HG02884 (cell line): ENCODE measurements at regions not wholly inside any gene's neighbourhood (a gene's known extent, or its start where the extent isn't known, plus 50 kb on each side); places are given as distances from the start of the nearest gene placed in this dataset.
"Not testable (repeated sequence)": the region's sequence is repeated elsewhere in the genome, so short reads cannot be mapped to it uniquely, and the experiment has no call there.

Experiments
- ATAC-seq: cut with Tn5 transposase; IDR thresholded peaks from one replicate; pipeline ENCODE4 v1.9.1; 2021; ENCODE audit warnings: mild to moderate bottlenecking, moderate library complexity; ENCODE audit not compliant: unreplicated experiment

DNA sequence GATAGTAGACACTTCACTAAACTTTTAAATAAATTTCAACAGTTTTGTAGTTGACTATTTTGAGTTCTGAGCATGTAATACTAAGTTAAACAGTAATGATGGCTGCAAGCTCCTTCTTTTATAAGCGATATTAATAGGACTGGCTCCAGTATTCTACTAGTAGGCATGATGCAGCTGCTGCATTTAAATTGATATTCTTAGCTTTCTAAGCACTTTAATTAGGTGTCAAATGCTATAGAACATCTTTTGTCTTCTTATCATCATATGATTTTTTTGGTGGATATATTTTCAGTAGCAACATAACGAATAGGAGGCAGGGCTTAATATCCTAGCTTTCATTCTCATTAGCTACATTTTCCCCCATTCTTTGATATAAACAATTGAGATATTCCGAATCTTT is 141.1 kb downstream of the FBXO4 start:
- no peak for ATAC-seq

GRCh38 chr5:42074353-42074752 is 149.3 kb downstream of the FBXO4 start:
- ATAC-seq = no peak

DNA sequence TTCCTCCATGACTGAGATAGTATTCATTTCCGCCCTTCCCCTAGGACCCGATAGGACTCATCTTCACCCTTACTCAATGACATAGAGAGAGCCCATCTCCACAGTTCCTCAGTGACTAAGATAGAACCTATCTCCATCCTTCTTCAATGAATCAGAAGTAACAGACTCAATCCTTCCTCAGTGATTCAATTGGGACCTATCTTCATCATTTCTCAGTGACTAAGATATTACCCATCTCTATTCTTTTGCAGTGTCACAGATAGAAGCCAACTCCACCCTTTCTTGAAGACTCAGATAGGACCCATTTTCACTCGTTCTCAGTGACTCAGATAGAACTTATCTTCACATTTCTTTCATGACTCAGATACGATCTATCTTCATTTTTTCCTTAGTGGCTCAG is 164.6 kb downstream of the FBXO4 start:
- no peak for ATAC-seq

- ATAC-seq = no peak
Observed at GRCh38 chr5:42090162-42090561, 165.1 kb downstream of the FBXO4 start.

- not testable (repeated sequence) for ATAC-seq
Observed at GRCh38 chr5:42099846-42100245, 174.8 kb downstream of the FBXO4 start.

GRCh38 chr5:42108468-42108867 is 183.4 kb downstream of the FBXO4 start:
- no peak for ATAC-seq

DNA sequence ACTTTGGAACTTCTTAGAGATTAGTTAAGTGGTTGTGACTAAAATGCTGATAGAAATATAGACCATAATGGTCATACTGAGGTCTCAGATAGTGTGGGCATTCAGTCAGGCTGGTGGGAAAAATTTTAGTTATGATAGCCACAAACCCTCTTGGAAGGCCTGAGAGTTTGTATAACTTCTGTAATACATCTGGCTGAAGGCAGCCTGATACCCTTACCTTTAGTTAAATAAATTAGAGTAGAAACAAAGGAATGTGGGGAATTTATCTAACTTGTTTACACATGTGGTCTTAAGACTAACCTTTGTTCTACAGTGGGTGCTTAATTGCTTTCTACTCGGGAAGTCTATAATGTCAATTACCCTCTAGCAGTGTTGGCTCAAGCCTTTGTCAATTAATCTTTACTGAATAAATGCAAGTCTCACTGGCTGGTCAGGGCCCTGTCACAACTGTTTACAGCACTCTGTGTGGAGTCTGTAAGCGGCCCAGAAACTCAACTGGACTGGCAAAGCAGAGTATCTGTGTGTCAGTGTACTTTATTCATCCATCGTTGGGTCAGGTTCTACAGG is 184.0 kb downstream of the FBXO4 start:
- no peak for ATAC-seq

GRCh38 chr5:42115721-42116120 is 190.6 kb downstream of the FBXO4 start:
- not testable (repeated sequence) for ATAC-seq

GRCh38 chr5:42120070-42120469 is 195.0 kb downstream of the FBXO4 start:
- ATAC-seq = no peak

- no peak for ATAC-seq
Observed at GRCh38 chr5:42121401-42121800, 196.3 kb downstream of the FBXO4 start.

GRCh38 chr5:42131081-42131480 is 206.0 kb downstream of the FBXO4 start:
- no peak for ATAC-seq

DNA sequence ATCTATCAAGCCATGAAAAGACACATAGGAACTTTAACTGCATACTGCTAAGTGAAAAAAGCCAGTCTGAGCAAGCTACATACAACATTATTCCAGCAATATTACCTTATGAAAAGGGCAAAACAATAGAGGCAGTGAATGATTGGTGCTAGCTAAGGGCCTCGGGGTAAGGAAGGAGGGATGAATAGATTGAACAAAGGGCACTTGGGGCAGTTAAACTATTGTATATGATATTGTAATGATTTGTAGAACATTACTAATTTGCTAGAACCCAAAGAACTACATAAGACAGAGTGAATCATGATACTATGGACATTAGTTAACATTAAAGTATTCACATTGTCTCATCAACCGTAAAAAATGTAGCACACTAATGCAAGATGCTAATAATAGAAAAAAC is 218.3 kb downstream of the FBXO4 start:
- ATAC-seq = no peak

DNA sequence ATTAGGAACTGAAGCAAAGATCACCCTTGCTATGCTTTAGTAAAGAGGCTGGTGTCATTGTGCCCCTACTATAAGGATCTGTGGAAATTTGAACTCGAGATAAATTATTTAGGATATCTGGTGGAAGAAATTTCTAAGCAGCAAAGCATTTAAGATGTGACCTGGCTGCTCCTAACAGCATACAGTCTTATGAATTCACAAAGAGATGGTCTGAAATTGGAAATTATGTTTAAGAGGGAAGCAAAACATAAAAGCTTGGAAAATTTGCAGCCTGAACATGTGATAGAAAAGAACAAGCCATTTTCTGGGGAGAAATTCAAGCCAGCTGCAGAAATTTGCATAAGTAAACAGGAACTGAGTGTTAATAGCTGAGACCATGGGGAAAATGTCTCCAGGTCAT is 223.7 kb downstream of the FBXO4 start:
- ATAC-seq = no peak

GRCh38 chr5:42157215-42157614 is 232.1 kb downstream of the FBXO4 start:
- no peak for ATAC-seq

DNA sequence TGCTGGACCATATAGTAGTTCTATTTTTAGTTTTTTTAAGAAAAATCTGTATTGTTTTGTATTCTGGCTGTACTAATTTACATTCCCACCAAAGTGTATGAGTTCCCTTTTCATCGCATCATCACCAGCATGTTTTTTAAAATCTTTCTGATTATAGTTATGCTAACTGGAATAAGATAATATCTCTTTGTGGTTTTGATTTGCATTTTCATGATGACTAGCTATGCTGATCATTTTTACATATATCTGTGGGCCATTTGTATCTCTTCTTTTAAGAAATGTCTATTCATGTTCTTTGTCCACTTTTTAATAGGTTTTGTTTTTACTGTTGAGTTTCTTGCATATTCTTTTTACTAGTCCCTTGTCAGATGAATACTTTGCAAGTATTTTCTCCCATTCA is 238.0 kb downstream of the FBXO4 start:
- ATAC-seq = no peak

DNA sequence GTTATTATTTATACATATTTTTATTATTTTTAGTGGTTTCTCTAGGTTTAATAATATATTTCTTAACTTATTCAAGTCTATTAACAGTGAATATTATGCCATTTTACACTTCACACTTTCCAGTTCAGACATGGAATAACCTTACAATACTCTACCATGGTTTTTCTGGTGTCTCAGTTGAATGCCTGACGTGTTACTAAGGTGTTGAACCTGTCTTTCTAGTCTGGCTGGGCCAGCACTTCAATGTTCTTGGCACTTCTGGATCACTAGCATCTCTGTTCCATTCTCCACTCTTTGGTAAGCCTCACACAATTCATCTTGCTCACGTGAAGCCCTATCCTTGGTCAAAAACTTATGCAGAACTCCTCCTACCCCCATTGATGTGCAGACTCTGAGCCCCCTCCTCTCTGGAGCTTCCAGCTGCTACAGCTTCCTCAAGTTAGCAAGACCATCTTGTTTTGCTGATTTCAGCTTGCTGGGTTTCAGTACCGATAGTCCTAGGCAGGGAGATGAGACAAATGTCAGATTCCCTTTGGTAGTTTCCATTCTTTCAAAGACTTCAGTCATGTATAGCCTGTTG is 243.1 kb downstream of the FBXO4 start:
- no peak for ATAC-seq

DNA sequence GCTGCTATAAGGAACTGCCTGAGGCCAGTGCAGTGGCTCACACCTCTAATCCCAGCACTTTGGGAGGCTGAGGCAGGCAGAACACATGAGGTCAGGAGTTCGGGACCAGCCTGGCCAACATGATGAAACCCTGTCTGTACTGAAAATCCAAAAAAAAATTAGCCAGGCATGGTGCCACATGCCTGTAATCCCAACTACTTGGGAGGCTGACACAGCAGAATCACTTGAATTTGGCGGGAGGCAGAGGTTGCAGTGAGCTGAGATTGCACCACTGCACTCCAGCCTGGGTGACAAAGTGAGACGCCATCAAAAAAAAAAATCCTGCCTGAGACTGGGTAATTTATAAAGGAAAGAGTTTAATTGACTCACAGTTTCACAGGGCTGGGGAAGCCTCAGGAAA is 247.1 kb upstream of the GHR start:
- ATAC-seq = not testable (repeated sequence)

GRCh38 chr5:42179843-42180242 is 243.4 kb upstream of the GHR start:
- not testable (repeated sequence) for ATAC-seq

DNA sequence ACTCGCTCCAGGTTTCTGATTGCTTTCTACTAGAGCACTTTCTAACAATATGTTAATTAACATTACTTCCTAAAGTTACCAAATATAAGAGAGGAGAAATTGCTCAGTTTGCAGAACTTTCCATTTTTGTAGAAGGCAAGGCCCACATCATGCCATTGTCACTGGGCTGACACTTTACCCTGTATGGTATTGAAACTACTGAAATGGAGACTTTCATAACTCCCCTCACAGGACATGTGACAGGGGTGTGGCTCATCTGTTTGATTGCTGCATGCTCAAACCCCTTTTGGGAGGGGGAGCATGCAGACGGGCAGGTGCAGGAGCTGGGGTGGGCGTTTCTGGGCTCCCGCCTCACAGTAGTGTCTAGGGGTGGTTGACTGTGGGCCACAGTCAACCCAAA is 206.3 kb upstream of the GHR start:
- no peak for ATAC-seq

DNA sequence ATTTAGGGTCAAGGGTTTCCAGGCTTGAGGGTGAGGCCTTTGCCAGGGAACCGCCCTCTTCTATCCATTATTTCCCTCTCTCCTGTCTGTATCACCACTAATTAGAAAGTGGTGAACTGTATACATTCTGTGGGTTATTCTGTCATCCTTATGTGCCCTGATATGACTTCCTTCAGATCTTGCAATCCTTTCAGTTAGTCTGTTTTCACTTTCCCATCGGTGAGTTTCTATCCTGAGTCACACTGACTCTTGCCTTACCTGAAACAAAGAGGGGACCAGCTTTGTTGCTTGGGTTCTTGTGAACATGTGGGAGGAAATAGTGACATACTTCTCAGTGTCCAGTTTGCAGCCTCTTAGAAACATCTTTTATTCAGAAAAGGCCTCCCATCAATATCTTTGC is 205.4 kb upstream of the GHR start:
- ATAC-seq = no peak

- no peak for ATAC-seq
Observed at GRCh38 chr5:42225009-42225408, 198.2 kb upstream of the GHR start.

- ATAC-seq = no peak
Observed at GRCh38 chr5:42228279-42228678, 195.0 kb upstream of the GHR start.

DNA sequence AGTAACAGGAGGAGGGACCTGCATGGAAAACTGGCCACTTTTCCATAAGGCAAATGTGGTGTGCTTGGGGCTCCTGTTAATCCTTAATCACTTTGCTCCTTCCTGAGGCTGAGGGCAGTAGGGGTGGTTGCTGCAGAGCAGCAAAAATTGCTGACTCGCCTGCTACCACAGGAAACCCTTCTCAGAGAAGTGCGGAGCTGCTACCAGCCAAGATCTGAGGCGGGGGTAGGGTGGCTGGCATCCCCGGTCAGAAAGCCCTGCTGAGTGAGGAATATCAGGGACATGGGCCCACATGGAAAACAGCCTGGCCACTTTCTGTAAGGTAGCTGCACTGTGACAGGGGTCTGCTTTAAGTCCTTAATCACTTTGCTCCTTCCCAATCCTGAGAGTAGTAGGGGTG is 192.4 kb upstream of the GHR start:
- no peak for ATAC-seq
